DND-41 (cell line): ENCODE measurements at regions not wholly inside any gene's neighbourhood (a gene's known extent, or its start where the extent isn't known, plus 50 kb on each side); places are given as distances from the start of the nearest gene placed in this dataset.

ENCODE experiments used
- EZH2 ChIP-seq: IDR thresholded peaks from 3 replicates; pipeline ENCODE4 v1.6.1; 2012; ENCODE audit warnings: borderline replicate concordance, low read depth, mild to moderate bottlenecking, moderate library complexity, low read length, inconsistent platforms; ENCODE audit not compliant: severe bottlenecking
- TF ChIP-seq, protein P1 (sequence below): IDR thresholded peaks from 2 replicates; pipeline ENCODE4 v1.5.1; 2012; ENCODE audit warnings: borderline replicate concordance, low read length, moderate library complexity, mild to moderate bottlenecking; ENCODE audit not compliant: poor library complexity, severe bottlenecking; ENCODE audit errors: extremely low read depth

DNA sequence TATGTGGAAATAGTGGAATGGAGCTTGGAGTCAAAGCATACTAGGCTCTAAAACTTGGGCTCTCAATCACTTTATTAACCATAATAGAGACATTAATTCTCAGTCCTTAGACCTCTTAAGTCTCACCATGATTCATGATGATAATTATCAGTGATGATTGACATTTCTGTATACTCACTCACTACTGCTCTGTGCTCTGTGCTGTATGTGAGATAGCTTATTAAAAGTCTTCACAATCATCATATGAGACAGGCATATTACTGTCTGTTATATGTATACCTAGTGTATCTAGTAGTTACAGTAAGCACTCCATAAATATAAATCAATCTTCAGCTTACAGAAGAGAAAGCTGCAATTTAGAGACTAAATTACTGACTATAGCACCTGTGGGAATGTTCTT is 236.0 kb upstream of the JAG1 start:
- TF ChIP-seq, protein P1, sequence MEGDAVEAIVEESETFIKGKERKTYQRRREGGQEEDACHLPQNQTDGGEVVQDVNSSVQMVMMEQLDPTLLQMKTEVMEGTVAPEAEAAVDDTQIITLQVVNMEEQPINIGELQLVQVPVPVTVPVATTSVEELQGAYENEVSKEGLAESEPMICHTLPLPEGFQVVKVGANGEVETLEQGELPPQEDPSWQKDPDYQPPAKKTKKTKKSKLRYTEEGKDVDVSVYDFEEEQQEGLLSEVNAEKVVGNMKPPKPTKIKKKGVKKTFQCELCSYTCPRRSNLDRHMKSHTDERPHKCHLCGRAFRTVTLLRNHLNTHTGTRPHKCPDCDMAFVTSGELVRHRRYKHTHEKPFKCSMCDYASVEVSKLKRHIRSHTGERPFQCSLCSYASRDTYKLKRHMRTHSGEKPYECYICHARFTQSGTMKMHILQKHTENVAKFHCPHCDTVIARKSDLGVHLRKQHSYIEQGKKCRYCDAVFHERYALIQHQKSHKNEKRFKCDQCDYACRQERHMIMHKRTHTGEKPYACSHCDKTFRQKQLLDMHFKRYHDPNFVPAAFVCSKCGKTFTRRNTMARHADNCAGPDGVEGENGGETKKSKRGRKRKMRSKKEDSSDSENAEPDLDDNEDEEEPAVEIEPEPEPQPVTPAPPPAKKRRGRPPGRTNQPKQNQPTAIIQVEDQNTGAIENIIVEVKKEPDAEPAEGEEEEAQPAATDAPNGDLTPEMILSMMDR: no peak
- no peak for TF ChIP-seq EZH2
